SH-SY5Y (cell line): ENCODE measurements at regions not wholly inside any gene's neighbourhood (a gene's known extent, or its start where the extent isn't known, plus 50 kb on each side); places are given as distances from the start of the nearest gene placed in this dataset.

Source experiments
- GATA2 ChIP-seq: IDR thresholded peaks from 2 replicates; pipeline ENCODE4 v1.6.1; 2011; ENCODE audit warnings: mild to moderate bottlenecking, low read depth, low read length
- GATA3 ChIP-seq: IDR thresholded peaks from 2 replicates; pipeline ENCODE4 v1.6.1; 2011; ENCODE audit warnings: low read depth, mild to moderate bottlenecking, low read length, moderate library complexity

DNA sequence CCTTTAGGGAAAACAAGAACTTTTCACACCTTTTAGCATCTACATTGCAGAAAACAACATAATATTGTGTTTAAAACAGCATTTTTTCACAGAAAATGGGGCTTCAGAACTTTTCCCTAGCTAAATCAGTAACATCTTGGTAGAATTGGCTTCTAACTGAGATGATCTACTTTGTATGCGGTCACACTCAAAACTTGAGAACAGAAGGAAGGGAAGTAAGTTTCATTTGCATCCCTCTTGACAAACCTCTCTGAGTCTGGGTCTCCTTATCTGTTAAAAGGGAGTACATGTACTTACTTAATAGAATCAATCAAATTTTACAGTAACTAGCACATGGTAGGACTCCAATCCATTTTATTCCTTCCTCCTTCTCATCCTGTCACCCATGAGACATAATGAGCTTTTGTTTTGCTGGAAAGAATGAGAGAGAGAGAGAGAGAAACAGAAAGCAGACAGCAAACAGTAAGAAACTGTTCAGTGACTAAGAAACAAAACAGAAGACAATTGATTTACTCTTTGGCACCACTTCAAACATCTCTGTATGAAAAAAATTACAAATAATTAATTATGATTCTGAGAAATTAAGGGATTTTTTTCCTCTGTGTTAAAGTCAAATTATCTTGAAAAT, 387.3 kb downstream of the SATB2 start:
- TF ChIP-seq GATA2 (no peak), GATA3 (no peak)
